Activated CD8-positive, alpha-beta T cell treated with anti-CD3 and anti-CD28 coated beads for 36 hours (primary cell): ENCODE measurements at regions not wholly inside any gene's neighbourhood (a gene's known extent, or its start where the extent isn't known, plus 50 kb on each side); places are given as distances from the start of the nearest gene placed in this dataset.

ENCODE experiments used
- ATAC-seq: fragments of 200-7000 bp; cut with Tn5 transposase; one replicate; pipeline ENCODE4 v1.10.0; 2021; ENCODE audit warnings: mild to moderate bottlenecking, moderate library complexity
- CTCF ChIA-PET: fragments of 350-600 bp; sonication (Branson Sonifier 250); formaldehyde crosslinking; loops from one replicate; lab custom pipeline; 2021; ENCODE audit warnings: antibody characterized with exemption; lab: Charles Lee
- POLR2A ChIA-PET: fragments of 350-600 bp; sonication (Branson Sonifier 250); formaldehyde crosslinking; loops from one replicate; lab custom pipeline; 2021; ENCODE audit warnings: antibody characterized with exemption; lab: Charles Lee
- DNase-seq: peaks from one replicate; pipeline ENCODE4 v3.0.0-alpha.2; 2020
- H3K27ac Mint-ChIP-seq: one replicate; pipeline ENCODE4 v1.8.0; 2021; ENCODE audit warnings: mild to moderate bottlenecking, mixed read lengths
- H3K27me3 Mint-ChIP-seq: one replicate; pipeline ENCODE4 v1.8.0; 2021; ENCODE audit warnings: mixed read lengths
- H3K36me3 Mint-ChIP-seq: one replicate; pipeline ENCODE4 v1.8.0; 2021; ENCODE audit warnings: low read depth, mixed read lengths
- H3K4me1 Mint-ChIP-seq: one replicate; pipeline ENCODE4 v1.8.0; 2021; ENCODE audit warnings: low read depth, mixed read lengths
- H3K4me3 Mint-ChIP-seq: one replicate; pipeline ENCODE4 v1.8.0; 2021; ENCODE audit warnings: mild to moderate bottlenecking, moderate library complexity, mixed read lengths
- H3K9me3 Mint-ChIP-seq: one replicate; pipeline ENCODE4 v1.8.0; 2021; ENCODE audit warnings: mixed read lengths
- intact Hi-C: fragments of 100-400 bp; cut with micrococcal nuclease; formaldehyde crosslinking; loops from one replicate; pipeline ENCODE4 v1.10.0; 2022
- TF ChIP-seq, protein P1 (sequence below): fragments of 200-600 bp; IDR thresholded peaks from one replicate; pipeline ENCODE4 v1.8.0; 2022; ENCODE audit warnings: antibody characterized with exemption, mild to moderate bottlenecking

DNA sequence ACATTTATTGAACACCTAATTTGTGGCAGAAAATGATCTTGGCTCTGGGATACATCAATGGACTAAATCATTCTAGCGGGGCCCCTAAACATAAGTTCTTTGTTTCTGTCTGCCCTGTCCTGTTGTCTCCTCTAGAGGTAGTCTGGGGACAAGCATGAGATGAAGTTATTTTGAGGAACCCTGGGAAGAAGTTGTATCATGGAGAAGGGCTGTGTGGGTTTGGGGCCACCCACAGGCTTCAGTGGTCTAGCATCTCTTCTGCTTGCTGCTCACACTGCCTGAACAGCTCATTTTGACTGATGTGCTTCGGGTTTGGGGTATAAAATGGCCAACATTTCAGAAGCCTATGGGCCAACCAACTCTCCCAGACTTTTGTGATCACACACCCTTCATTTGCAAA, 50.3 kb upstream of the OSBPL11 start:
- Mint-ChIP-seq H3K4me3 (no peak overlapping the region), H3K27me3 (no peaks in the 10 kb centered on the region), H3K4me1 (no peaks in the 10 kb centered on the region), H3K36me3 (no peaks in the 10 kb centered on the region), H3K9me3 (no peaks in the 10 kb centered on the region), H3K27ac (no peak overlapping the region)
- DNase-seq (no peak), ATAC-seq (no peak)
- TF ChIP-seq, protein P1, sequence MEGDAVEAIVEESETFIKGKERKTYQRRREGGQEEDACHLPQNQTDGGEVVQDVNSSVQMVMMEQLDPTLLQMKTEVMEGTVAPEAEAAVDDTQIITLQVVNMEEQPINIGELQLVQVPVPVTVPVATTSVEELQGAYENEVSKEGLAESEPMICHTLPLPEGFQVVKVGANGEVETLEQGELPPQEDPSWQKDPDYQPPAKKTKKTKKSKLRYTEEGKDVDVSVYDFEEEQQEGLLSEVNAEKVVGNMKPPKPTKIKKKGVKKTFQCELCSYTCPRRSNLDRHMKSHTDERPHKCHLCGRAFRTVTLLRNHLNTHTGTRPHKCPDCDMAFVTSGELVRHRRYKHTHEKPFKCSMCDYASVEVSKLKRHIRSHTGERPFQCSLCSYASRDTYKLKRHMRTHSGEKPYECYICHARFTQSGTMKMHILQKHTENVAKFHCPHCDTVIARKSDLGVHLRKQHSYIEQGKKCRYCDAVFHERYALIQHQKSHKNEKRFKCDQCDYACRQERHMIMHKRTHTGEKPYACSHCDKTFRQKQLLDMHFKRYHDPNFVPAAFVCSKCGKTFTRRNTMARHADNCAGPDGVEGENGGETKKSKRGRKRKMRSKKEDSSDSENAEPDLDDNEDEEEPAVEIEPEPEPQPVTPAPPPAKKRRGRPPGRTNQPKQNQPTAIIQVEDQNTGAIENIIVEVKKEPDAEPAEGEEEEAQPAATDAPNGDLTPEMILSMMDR: no peak
- intact Hi-C loops: no loop called here
- ChIA-PET CTCF (no interaction called here), POLR2A (no interaction called here)

DNA sequence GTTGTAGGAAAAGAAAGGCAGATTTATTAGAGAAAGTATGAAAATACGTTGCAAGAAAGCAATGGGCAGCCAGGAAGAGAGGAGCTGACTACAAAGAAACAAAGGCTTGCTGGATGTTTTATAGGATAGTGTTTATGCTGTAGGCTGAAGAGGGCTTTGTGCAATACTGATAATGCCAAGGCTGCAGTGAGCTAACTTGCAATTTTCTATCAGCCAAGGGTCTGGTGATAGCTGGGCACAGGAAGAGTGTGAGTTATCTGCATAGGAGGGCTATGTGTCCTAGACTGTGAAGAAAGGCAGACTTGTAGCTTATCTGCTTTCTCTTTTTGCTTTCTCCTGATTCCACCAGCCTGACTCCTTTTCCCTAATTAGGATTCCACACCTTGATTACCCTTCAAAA, 51.3 kb upstream of the OSBPL11 start:
- intact Hi-C loops: no loop called here
- no peak for ATAC-seq
- POLR2A ChIA-PET: no interaction called here
- no peak overlapping the region for H3K4me3 Mint-ChIP-seq
- H3K36me3 Mint-ChIP-seq: no peaks in the 10 kb centered on the region
- no peak for DNase-seq
- no peaks in the 10 kb centered on the region for H3K27me3 Mint-ChIP-seq
- TF ChIP-seq, protein P1: no peak
- CTCF ChIA-PET: no interaction called here
- H3K27ac Mint-ChIP-seq: no peak overlapping the region
- no peaks in the 10 kb centered on the region for H3K4me1 Mint-ChIP-seq
- no peaks in the 10 kb centered on the region for H3K9me3 Mint-ChIP-seq

DNA sequence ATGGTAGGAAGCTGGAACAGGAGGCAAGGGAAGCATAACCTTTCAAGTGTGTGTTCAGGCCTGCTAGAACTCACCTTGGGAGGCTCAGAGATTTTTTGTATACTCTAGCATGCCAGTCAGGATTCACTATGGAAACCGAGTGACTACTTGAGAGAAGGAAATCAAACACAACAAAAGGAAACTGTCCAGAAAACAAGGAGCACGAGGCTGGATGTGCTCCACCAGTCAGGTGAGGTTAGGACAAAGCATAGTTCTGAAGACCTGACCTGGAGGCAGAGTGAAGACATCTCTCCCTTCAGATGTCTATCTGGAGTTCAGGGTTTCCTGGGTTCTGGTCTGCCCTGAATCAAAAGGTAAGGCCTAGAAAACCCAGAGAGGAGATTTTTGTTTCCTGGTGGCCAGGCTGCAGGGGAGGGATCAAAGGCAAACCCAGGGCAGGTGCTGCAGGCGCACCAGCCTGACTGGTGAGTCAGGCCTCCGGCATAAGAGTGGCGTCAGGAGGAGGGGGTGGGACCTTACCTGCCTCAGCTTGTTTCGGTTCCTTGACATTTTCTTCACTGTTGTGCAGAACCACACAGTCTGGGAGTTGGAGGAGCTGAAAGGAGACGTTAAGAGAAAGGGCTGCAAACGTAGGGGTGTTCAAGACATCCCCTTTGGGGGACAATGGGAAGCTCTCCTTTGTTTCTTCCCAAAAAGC, 52.2 kb upstream of the OSBPL11 start:
- CTCF ChIA-PET: no interaction called here

DNA sequence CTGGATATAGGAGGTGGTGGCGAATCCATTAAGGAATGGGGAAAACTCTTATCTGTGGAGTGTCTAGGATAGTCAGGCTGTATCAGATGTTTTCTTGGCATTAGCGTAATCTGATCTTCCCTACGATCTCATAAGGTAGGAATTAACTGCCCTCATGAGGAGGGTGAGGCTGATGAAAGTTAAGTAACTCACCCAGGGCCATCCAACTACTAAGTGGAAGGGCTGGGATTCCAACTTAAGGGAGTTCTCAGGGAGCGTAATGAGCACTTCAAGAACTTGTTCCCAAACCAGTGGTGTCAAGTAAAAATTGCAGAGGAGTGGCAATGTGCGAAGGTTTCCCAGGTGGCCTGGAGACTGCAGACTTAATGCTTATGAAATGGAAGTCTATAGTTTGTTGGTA, 55.9 kb upstream of the OSBPL11 start:
- Mint-ChIP-seq H3K4me1 (no peaks in the 10 kb centered on the region), H3K27ac (no peak overlapping the region), H3K36me3 (no peaks in the 10 kb centered on the region), H3K27me3 (no peaks in the 10 kb centered on the region), H3K9me3 (no peaks in the 10 kb centered on the region), H3K4me3 (no peak overlapping the region)
- TF ChIP-seq, protein P1: no peak
- ChIA-PET POLR2A (no interaction called here), CTCF (interaction anchor here (1.6 kb wide), 1 partner anchor 9 kb away, joined by 5 read pairs; no protein-coding TSS in a partner anchor)
- DNase-seq (no peak), ATAC-seq (no peak)
- intact Hi-C loops: no loop called here

More for the DNA sequence above, 52.2 kb upstream of the OSBPL11 start:
- Mint-ChIP-seq H3K36me3 (no peaks in the 10 kb centered on the region), H3K4me1 (no peaks in the 10 kb centered on the region), H3K9me3 (no peaks in the 10 kb centered on the region), H3K27me3 (no peaks in the 10 kb centered on the region), H3K27ac (no peak overlapping the region), H3K4me3 (no peak overlapping the region)
- POLR2A ChIA-PET: no interaction called here
- intact Hi-C loops: no loop called here
- no peak for ATAC-seq
- no peak for DNase-seq
- TF ChIP-seq, protein P1: no peak

DNA sequence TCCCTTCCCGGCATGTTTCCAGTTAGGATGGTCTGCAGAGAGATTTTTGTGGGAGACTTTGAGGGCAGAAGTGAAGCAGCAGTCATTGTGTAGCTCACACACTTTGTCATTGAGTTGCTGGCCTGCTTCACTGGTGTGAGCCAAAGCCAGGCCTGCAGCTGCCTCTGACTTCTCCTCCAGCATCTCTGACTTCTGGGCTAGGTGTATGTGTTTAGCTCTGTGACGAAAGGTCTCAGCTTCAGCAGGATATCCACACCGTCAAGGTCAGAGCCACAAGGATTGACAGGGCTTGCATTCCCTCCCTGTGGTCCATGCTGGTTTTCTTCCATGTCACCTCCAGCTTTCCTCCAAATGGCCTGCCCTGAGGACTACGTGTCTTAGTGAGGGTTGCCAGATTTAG, 57.1 kb upstream of the OSBPL11 start:
- Mint-ChIP-seq H3K4me3 (no peak overlapping the region), H3K27ac (no peak overlapping the region), H3K27me3 (no peaks in the 10 kb centered on the region), H3K9me3 (no peaks in the 10 kb centered on the region), H3K36me3 (no peaks in the 10 kb centered on the region), H3K4me1 (no peaks in the 10 kb centered on the region)
- TF ChIP-seq, protein P1: no peak
- POLR2A ChIA-PET: no interaction called here
- DNase-seq (no peak), ATAC-seq (no peak)
- intact Hi-C loops: no loop called here
- CTCF ChIA-PET: no interaction called here
